B cell (primary cell): ENCODE measurements at regions not wholly inside any gene's neighbourhood (a gene's known extent, or its start where the extent isn't known, plus 50 kb on each side); places are given as distances from the start of the nearest gene placed in this dataset.

Experiments
- ATAC-seq: fragments of 200-7000 bp; cut with Tn5 transposase; one replicate; pipeline ENCODE4 v1.10.0; 2021; ENCODE audit warnings: low read depth, mild to moderate bottlenecking, moderate number of reproducible peaks, moderate library complexity
- CTCF ChIA-PET: fragments of 350-600 bp; sonication (Branson Sonifier 250); formaldehyde crosslinking; loops from one replicate; lab custom pipeline; 2021; ENCODE audit warnings: antibody characterized with exemption, inconsistent platforms; lab: Charles Lee
- POLR2A ChIA-PET: fragments of 350-600 bp; sonication (Branson Sonifier 250); formaldehyde crosslinking; loops from one replicate; lab custom pipeline; 2021; ENCODE audit warnings: antibody characterized with exemption; lab: Charles Lee
- DNase-seq: peaks from one replicate; pipeline ENCODE4 v3.0.0; 2013
- H2AFZ ChIP-seq: 2 replicates; pipeline ENCODE4 v1.6.1; 2012; ENCODE audit warnings: mild to moderate bottlenecking, low read depth, low read length; ENCODE audit not compliant: insufficient read depth, poor library complexity, severe bottlenecking
- H3K27ac ChIP-seq, 2 donors: 1 replicate in 1 of 2; 2 replicates in 1 of 2; pipeline ENCODE4 v1.5.1; 2012 to 2013; ENCODE audit warnings: low read length in 2 of 2, mild to moderate bottlenecking in 2 of 2, moderate library complexity in 1 of 2
- H3K27me3 ChIP-seq, 4 experiments: fragments of 200-600 bp in 1 of 4; sonication (generic) in 1 of 4; replicated peaks in 1 of 4; 1 replicate in 2 of 4; 2 replicates in 2 of 4; pipeline versions ENCODE4 v1.6.1 to v1.7.0; 2013 to 2016; ENCODE audit warnings: low read length in 3 of 4, mild to moderate bottlenecking in 2 of 4, mixed read lengths in 1 of 4, moderate library complexity in 1 of 4; ENCODE audit not compliant: insufficient read depth in 4 of 4, control insufficient read depth in 3 of 4; ENCODE audit errors: control extremely low read depth in 1 of 4
- H3K36me3 ChIP-seq, 2 experiments: replicated peaks in 1 of 2; 1 replicate in 1 of 2; 2 replicates in 1 of 2; pipeline versions ENCODE4 v1.6.1 to v1.7.1; 2013; ENCODE audit warnings: low read length in 1 of 2; ENCODE audit not compliant: insufficient read depth in 2 of 2, control insufficient read depth in 1 of 2; ENCODE audit errors: control extremely low read depth in 1 of 2, extremely low read depth in 1 of 2
- H3K4me1 ChIP-seq, 2 donors: fragments of 200-600 bp in 1 of 2; sonication (generic) in 1 of 2; 1 replicate in 1 of 2; 2 replicates in 1 of 2; pipeline versions ENCODE4 v1.5.1 to v1.6.1; 2013 to 2017; ENCODE audit warnings: low read length in 2 of 2; ENCODE audit not compliant: control insufficient read depth in 2 of 2, insufficient read depth in 2 of 2
- H3K4me2 ChIP-seq: replicated peaks from 2 replicates; pipeline ENCODE3; 2012; ENCODE audit warnings: mild to moderate bottlenecking, low read depth, low read length; ENCODE audit not compliant: poor library complexity, severe bottlenecking
- H3K4me3 ChIP-seq, 5 experiments: fragments of 200-600 bp in 1 of 5; sonication (generic) in 1 of 5; 1 replicate in 3 of 5; 2 replicates in 2 of 5; pipeline versions ENCODE4 v1.5.1 to v1.7.0; 2011 to 2016; ENCODE audit warnings: low read length in 4 of 5, mild to moderate bottlenecking in 4 of 5, low read depth in 2 of 5, control low read depth in 1 of 5, moderate library complexity in 1 of 5; ENCODE audit not compliant: insufficient read depth in 1 of 5; ENCODE audit errors: control extremely low read depth in 1 of 5, extremely low read depth in 1 of 5
- H3K79me2 ChIP-seq: fragments of 200-600 bp; sonication (generic); one replicate; pipeline ENCODE4 v1.6.0; 2016; ENCODE audit warnings: low read length; ENCODE audit not compliant: control insufficient read depth, insufficient read depth
- H3K9ac ChIP-seq: fragments of 200-600 bp; sonication (generic); 2 replicates; pipeline ENCODE4 v1.6.1; 2017; ENCODE audit warnings: mild to moderate bottlenecking, low read length, moderate library complexity
- H3K9me3 ChIP-seq, 3 donors: one replicate each; pipeline versions ENCODE4 v1.6.1 to v1.7.1; 2013; ENCODE audit warnings: low read length in 2 of 3; ENCODE audit not compliant: control insufficient read depth in 2 of 3, insufficient read depth in 1 of 3; ENCODE audit errors: control extremely low read depth in 1 of 3
- H4K20me1 ChIP-seq: 2 replicates; pipeline ENCODE4 v1.6.0; 2012; ENCODE audit warnings: mild to moderate bottlenecking, low read length; ENCODE audit not compliant: insufficient read depth, control insufficient read depth, poor library complexity, severe bottlenecking
- H3K27ac Mint-ChIP-seq: one replicate; pipeline ENCODE4 v1.8.0; 2021; ENCODE audit warnings: mixed read lengths
- H3K27me3 Mint-ChIP-seq: one replicate; pipeline ENCODE4 v1.8.0; 2021; ENCODE audit warnings: mixed read lengths
- H3K4me1 Mint-ChIP-seq: one replicate; pipeline ENCODE4 v1.8.0; 2021; ENCODE audit warnings: mixed read lengths
- H3K4me3 Mint-ChIP-seq: one replicate; pipeline ENCODE4 v1.8.0; 2021; ENCODE audit warnings: mixed read lengths
- H3K9me3 Mint-ChIP-seq: one replicate; pipeline ENCODE4 v1.8.0; 2022; ENCODE audit warnings: mixed read lengths; ENCODE audit not compliant: insufficient read depth
- CTCF ChIP-seq: fragments of 200-600 bp; IDR thresholded peaks from one replicate; pipeline ENCODE4 v1.8.0; 2022; ENCODE audit warnings: antibody characterized with exemption, mild to moderate bottlenecking
- EZH2 ChIP-seq: IDR thresholded peaks from 2 replicates; pipeline ENCODE4 v1.6.1; 2012; ENCODE audit warnings: borderline replicate concordance, low read depth, mild to moderate bottlenecking, moderate library complexity, low read length; ENCODE audit not compliant: insufficient read depth, poor library complexity, severe bottlenecking
- WGBS: methylation state at CpG from one replicate; pipeline ENCODE4 v1.1.5; 2013; ENCODE audit warnings: missing lambda C conversion rate; ENCODE audit not compliant: insufficient coverage; 5-methylcytosine and 5-hydroxymethylcytosine counted together
- intact Hi-C: fragments of 100-400 bp; cut with micrococcal nuclease; formaldehyde crosslinking; loops from one replicate; pipeline ENCODE4 v1.10.0; 2022

- no peak overlapping the region for H3K9ac ChIP-seq
- H3K27me3 Mint-ChIP-seq: no peaks in the 10 kb centered on the region
Measured at GRCh38 chr4:180710628-180711337, 1532.4 kb upstream of the TENM3 start.

More at GRCh38 chr4:180710628-180711337, 1532.4 kb upstream of the TENM3 start:
- Mint-ChIP-seq H3K4me3 (no peak overlapping the region), H3K27ac (no peak overlapping the region), H3K4me1 (no peaks in the 10 kb centered on the region), H3K9me3 (peaks cover 2% of the 10 kb centered on the region)
- H3K4me2 ChIP-seq: no peak overlapping the region
- POLR2A ChIA-PET: no interaction called here
- H3K27ac ChIP-seq: no peak overlapping the region
- no peaks in the 10 kb centered on the region for H3K27me3 ChIP-seq
- ATAC-seq (no peak), DNase-seq (no peak)
- H3K4me3 ChIP-seq: no peak overlapping the region
- no peaks in the 10 kb centered on the region for H3K79me2 ChIP-seq
- no peaks in the 10 kb centered on the region for H3K4me1 ChIP-seq
- TF ChIP-seq EZH2 (no peak), CTCF (no peak)
- WGBS: 75% methylated on average over 3 of the region's 5 CpGs
- H3K36me3 ChIP-seq: no peaks in the 10 kb centered on the region
- no peaks in the 10 kb centered on the region for H3K9me3 ChIP-seq
- intact Hi-C loops: no loop called here
- H4K20me1 ChIP-seq: no peaks in the 10 kb centered on the region
- H2AFZ ChIP-seq: no peak overlapping the region
- CTCF ChIA-PET: no interaction called here
